Activated CD8-positive, alpha-beta memory T cell treated with anti-CD3 and anti-CD28 coated beads, Interleukin-2, amount 50 U/mL, for 1 hour (primary cell): ENCODE measurements at regions not wholly inside any gene's neighbourhood (a gene's known extent, or its start where the extent isn't known, plus 50 kb on each side); places are given as distances from the start of the nearest gene placed in this dataset.

Source experiments
- DNase-seq: peaks from one replicate; pipeline ENCODE4 v3.0.0-alpha.2; 2020; ENCODE audit errors: extremely low read depth

DNA sequence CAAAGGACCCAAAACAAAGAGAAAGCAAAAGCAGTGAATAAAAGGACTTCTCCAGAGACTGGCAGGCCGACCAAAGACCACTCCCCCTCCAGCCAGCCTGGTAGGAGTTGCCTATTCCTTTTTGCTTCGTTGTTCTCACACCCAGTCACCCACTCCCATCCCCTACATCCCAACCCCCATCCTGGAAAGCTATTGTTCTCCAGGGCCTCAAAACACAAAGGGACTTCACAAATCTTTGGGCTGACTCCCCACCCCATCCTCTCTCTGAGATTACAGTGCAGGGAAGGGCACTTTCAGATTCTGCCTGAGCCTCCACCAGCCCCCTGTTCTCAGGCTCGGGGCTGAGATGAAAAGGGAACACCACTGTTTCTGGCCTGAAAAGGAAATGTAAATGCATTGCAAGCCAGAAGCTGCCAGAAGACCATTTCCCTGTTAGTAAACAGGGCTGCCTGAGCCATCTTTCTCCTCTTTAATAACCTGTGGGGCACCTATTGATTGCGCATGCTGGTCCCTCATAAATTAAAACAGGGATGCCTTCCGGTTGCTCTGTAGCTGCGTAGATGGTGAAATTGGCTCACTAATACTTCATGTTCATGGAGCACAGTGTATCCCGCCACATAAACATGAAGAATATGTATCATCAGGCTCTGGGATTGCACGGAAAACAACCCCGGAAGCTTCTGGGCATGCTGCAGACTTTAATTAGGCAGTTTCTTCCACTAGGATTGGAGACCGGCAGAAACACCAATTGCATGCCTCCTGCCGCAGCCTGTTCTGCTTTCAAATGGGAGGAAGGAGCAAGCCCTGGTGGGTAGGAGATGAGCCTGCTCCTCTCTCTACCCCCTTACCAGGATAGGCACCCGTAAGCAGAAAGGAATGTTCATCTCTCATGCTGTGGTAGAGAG lies 130.3 kb upstream of the FUT8 start:
- no peak for DNase-seq

DNA sequence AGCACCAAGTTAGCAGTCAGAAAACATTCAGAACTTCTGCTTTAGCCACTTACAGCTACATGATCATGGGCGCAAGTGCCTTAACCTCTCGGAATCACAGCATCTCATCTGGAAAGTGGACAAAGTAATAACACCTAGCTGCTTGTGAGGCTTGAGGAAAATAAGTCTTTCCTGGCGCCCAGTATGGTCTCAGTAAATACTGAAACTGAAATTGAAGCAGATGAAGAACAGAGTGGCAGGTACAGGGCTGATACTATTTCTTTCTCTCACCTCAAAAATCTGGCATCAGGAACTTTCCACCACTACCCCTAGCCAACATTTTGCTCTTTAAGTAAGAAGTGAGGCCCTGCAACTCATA lies 129.7 kb upstream of the FUT8 start:
- DNase-seq, result no peak

DNA sequence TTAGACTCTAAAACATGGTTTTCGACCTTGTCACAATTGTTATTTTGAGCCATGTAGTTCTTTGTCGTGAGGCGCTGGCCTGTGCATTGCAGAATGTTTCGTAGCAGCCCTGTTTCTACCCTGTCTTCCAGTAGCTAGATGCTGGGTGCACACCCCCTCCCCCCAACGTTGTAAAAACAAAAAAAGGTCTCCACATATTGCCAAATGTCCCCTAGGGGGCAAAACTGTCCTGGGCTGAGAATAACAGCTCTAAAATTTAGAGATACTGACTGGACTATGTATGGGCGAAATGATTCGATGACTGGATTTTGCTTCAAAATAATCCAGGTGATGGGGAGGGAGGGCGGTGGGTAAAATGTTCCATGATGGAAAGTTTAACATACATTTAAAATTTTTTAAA lies 126.1 kb upstream of the FUT8 start:
- DNase-seq, result no peak

- no peak for DNase-seq
Observed at GRCh38 chr14:65287264-65288131, 125.0 kb upstream of the FUT8 start.

GRCh38 chr14:65290830-65291229 lies 121.7 kb upstream of the FUT8 start:
- no peak for DNase-seq

DNA sequence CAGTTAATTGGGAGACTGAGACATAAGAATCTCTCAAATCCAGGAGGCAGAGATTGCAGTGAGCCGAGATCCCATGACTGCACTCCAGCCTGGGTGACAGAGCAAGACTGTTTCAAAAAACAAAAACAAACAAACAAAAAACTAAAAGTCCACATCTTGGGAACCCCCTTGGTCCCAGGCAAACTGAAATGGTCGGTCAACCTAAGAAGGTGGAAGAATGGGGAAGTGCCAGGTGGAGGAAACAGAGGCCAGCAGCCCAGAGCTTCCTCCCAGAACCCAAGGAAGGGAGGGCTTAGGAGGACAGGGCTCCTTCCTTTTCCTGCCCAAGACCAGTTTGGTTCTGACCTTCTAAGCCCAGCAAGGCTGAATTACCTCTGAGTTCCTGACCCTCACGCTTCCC lies 121.0 kb upstream of the FUT8 start:
- DNase-seq, result no peak

- DNase-seq, result no peak
Observed at GRCh38 chr14:65294816-65295215, 117.7 kb upstream of the FUT8 start.

- DNase-seq, result no peak
Observed at GRCh38 chr14:65296402-65296801, 116.1 kb upstream of the FUT8 start.

DNA sequence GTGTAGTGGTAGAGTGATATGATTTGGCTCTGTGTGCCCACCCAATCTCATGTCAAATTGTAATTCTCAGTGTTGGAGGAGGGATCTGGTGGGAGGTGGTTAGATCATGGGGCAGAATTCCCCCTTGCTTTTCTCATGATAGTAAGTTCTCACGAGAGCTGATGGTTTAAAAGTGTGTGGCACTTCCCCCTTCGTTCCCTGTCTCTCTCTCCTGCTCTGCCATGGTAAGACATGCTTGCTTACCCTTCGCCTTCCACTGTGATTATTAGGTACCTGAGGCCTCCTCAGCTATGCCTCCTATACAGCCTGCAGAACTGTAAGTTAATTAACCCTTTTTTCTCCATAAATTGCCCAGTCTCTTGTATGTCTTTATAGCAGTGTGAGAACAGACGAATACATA lies 115.7 kb upstream of the FUT8 start:
- DNase-seq, result no peak

DNA sequence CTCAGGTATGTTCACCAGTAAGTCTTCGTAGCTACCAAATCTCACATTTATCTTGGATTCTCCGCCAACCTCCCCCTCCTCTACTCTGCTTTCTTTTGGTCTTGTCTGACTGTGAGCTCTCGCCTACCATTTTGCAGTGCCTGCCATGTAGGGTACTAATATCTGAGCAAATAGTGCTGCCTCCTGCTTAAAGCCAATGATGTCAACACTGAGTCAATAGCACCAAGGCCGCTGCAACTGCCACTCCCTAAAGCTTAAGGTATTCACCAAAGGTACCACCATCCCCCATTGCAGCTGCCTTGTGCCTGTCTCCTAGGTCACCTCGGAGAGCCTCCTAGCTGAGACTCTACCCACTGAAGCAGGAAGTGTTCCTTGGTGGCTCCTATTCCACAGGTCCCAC lies 114.8 kb upstream of the FUT8 start:
- no peak for DNase-seq

- no peak for DNase-seq
Observed at GRCh38 chr14:65299826-65300225, 112.7 kb upstream of the FUT8 start.

- no peak for DNase-seq
Observed at GRCh38 chr14:65301862-65302539, 110.5 kb upstream of the FUT8 start.

DNA sequence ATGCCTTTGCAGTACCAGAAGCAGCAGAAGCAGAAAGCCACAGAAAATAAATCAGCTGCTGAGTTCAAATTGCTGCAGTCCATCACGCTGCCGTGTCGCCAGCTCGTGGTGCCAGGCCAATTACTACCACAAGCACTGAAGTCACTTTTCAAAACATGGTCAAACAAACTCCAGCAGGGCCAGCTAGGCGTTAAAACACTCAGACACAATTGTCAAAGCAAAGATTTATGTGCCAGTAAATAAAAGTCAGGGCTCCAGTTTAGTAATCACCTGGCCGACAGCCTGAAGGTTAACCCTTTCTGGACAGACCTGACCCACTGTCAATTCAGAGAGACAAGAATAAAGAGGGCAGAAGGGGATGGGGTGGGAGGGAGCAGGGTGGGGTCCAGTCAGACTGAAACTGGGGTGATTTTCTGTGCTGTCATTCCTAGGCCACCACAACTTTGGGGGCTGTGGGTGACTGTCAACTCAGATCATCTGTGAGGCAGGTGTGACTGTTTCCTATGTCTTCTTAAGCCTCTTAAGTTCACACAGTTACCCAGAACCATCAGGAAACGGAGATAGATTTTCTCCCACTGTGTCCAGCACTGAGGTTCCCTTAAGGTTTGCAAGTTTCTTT lies 109.8 kb upstream of the FUT8 start:
- no peak for DNase-seq

DNA sequence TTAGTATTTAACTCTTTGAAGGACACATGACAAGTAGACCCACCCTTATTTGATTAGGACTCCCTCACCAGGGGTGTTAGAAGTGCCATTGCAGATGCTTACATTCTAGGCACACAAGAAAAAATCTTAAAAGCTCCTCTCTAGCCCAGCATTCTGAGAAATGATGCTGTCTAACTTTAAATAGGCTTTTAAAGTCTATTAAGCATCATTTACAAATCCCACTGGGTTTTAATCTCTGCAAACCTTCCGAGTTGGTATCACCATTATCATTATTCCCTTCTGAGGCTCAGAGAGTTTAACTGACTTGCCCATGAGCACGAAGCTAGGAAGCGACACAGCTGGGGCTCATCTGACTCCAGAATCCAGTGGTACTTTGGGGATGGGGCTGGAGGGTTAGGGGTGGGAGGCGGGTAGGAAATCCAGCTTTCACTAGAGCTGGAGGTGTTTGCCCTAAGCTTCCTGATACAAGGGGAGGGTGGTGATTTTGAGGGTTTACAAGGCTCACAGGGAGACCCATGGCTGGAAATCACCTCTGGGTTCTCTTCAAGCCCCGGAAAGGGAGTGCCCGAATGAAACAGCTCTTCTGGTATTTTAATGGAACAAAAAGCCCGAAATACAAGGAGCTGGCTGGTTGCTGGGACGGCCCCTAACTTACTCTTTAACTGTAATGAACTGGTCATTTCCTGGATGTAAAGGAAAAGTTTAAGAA lies 109.2 kb upstream of the FUT8 start:
- no peak for DNase-seq

GRCh38 chr14:65303899-65304222 lies 108.7 kb upstream of the FUT8 start:
- DNase-seq, result no peak

- DNase-seq, result no peak
Observed at GRCh38 chr14:65304239-65304638, 108.3 kb upstream of the FUT8 start.

- DNase-seq, result no peak
Observed at GRCh38 chr14:65304963-65305362, 107.6 kb upstream of the FUT8 start.

DNA sequence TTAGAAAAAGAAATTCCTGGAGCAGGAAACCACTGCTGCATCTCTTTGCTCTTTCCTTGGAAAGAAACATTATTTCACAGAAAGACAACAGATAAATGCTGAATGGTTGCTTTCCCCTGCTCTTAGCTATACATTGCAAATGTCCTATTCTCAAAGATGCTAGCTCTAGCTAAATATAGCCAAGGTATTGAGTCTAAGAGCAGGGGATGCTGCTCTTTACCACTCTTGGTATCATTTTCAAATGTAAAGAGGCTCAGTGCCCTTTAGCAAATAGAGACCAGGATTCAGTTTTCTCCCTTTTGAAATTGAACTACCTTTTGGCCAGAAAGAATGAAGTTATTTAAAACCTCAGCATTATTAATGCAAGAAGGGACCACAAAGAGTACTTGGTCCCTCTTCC lies 104.0 kb upstream of the FUT8 start:
- no peak for DNase-seq

DNA sequence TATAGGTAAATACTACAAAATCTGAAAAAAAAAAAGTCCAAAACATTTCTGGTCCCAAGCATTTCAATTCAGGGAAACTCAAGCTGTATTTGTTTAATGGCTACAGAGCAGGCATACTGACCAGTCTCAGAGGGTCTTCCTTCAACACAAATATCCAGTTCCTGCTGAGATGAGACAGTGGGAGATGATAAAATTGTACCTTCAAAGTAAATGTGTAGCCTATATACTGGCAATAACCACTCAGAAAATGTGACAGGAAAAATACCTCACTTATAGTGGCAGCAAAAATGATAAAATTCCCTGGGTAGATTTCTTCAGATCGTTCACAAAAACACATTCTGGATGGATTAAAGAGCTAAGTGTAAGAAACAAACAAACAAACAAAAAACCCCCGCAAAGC lies 102.0 kb upstream of the FUT8 start:
- DNase-seq, result no peak

DNA sequence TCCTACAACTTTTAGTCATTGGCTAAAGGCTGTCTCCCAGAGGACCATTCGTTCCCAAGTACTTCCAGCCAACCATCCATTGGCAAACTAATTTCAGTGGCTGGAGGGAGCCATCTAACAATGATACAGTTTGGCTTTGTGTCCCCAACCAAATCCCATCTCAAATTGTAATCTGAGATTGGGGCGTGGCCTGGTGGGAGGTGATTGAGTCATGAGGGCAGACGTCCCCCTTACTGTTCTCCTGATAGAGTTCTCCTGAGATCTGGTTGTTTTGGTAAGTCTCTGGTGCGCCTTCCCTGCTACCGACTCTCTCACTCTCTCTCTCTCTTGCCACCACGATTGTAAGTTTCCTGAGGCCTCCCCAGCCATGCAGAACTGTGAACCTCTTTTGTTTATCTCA lies 99.7 kb upstream of the FUT8 start:
- no peak for DNase-seq

DNA sequence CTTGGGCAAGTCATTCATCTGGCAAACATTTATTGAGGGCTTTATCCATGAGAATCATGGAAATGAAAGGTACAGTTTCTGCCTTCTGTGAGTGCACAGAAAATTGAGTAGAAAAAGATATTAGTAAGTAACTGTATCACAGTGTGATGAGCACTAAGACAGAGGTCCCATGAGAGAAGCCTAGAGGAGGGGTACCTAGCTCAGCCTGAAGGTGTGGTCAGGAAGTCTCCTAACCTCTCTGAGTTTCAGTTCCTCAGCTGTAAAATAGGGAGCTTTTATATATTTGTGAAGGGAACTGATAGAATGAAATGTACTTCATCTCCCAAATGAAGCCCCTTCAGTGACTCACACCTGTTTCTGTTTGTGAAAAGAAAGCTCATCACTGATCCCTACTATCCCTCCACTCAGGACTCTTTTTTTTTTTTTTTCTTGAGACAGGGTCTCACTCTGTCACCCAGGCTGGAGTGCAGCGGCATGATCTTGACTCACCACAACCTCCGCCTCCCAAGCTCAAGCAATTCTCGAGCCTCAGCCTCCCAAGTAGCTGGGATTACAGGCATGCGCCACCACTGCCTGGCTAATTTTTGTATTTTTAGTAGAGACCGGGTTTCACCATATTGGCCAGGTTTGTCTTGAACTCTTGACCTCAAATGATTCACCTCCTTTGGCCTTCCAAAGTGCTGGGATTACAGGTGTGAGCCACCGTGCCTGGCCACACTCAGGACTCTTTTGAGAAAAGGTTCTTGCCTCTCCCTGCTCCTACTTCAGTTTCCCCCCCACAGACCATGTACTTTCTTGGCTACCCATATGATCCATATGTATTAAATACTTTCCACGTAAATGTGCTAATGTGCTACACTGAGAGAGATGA lies 93.7 kb upstream of the FUT8 start:
- no peak for DNase-seq
